Thyroid gland (tissue), 4 donors: ENCODE measurements at regions not wholly inside any gene's neighbourhood (a gene's known extent, or its start where the extent isn't known, plus 50 kb on each side); places are given as distances from the start of the nearest gene placed in this dataset.

Source experiments
- DNase-seq, 2 donors: peaks; one replicate each; pipeline ENCODE4 v3.0.0-alpha.2; 2019
- H3K27ac ChIP-seq, 3 donors: fragments of 200-600 bp; sonication (generic); 1 replicate in 2 of 3; 2 replicates in 1 of 3; pipeline ENCODE4 v1.5.1; 2016 to 2019; ENCODE audit warnings: mild to moderate bottlenecking in 1 of 3, moderate library complexity in 1 of 3
- H3K27me3 ChIP-seq: fragments of 200-600 bp; sonication (generic); one replicate; pipeline ENCODE4 v1.5.1; 2019
- H3K36me3 ChIP-seq, 2 donors: fragments of 200-600 bp; sonication (generic); one replicate each; pipeline ENCODE4 v1.5.1; 2016 to 2019
- H3K4me1 ChIP-seq, 2 donors: fragments of 200-600 bp; sonication (generic); one replicate each; pipeline ENCODE4 v1.5.1; 2017 to 2019
- H3K4me3 ChIP-seq, 3 donors: fragments of 200-600 bp; sonication (generic); replicated peaks in 1 of 3; 1 replicate in 2 of 3; 2 replicates in 1 of 3; pipeline ENCODE4 v1.5.1; 2016; ENCODE audit warnings: mild to moderate bottlenecking in 1 of 3
- H3K9me3 ChIP-seq: fragments of 200-600 bp; sonication (generic); one replicate; pipeline ENCODE4 v1.5.1; 2017
- POLR2A ChIP-seq, 2 donors: fragments of 450-650 bp; IDR thresholded peaks; one replicate each; pipeline ENCODE4 v1.6.1; 2017; ENCODE audit warnings: antibody characterized with exemption in 2 of 2, mild to moderate bottlenecking in 2 of 2, moderate library complexity in 1 of 2
- WGBS, 2 donors: methylation state at CpG; one replicate each; pipeline ENCODE4 v1.1.5; 2017; 5-methylcytosine and 5-hydroxymethylcytosine counted together
- intact Hi-C: fragments of 100-400 bp; cut with DNase I; formaldehyde crosslinking; loops from one replicate; pipeline ENCODE4 v1.15.1; 2023
- TF ChIP-seq, protein P1 (sequence below), 6 experiments: fragments of 200-600 bp in 3 of 6; fragments of 450-650 bp in 3 of 6; sonication (generic) in 3 of 6; IDR thresholded peaks; one replicate each; pipeline ENCODE4 v1.5.1; 2016 to 2019; ENCODE audit warnings: antibody characterized with exemption in 6 of 6, mild to moderate bottlenecking in 2 of 6, inconsistent platforms in 1 of 6, moderate library complexity in 1 of 6

GRCh38 chr1:75067975-75068374 lies 66.2 kb upstream of the LHX8 start:
- H3K27me3 ChIP-seq = no peaks in the 10 kb centered on the region
- 88% methylated on average over 1 of the region's 1 CpG; no CpG with 5 or more reads in 1 of the 2 donors for WGBS, 2 donors

DNA sequence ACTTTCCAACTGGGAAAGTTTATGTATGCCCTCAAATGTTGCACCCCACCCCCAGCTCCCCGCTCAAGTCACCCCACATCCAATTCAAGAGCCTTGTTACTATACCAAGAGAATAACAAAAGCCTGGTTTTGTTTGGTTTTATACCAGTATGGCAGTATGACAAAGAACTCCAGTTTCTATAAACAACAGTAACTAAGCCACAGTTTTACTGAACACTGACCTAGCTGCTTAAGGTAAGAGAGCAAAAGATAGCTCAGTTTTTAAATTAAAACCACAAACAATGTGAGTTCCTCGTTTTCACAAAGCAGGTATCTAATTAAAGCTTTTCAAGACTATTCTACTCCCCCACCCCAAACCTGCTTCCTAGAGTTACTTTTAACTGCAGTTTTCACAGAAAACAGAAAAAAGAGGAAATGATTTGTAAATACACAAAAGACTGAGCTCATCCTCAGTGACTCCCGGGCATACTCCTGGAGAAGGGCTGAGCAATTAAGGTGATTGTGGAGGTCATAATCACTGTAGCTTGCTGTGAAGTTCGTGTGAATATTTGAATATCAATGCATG lies 59.3 kb upstream of the LHX8 start:
- no peak for DNase-seq
- 10 to 12% methylated on average over 4 of the region's 4 CpGs for WGBS, 2 donors
- H3K9me3 ChIP-seq = no peaks in the 10 kb centered on the region
- H3K27me3 ChIP-seq = no peaks in the 10 kb centered on the region
- no peak for TF ChIP-seq POLR2A (IDR thresholded peaks at IDR 0.05)
- TF ChIP-seq, protein P1, sequence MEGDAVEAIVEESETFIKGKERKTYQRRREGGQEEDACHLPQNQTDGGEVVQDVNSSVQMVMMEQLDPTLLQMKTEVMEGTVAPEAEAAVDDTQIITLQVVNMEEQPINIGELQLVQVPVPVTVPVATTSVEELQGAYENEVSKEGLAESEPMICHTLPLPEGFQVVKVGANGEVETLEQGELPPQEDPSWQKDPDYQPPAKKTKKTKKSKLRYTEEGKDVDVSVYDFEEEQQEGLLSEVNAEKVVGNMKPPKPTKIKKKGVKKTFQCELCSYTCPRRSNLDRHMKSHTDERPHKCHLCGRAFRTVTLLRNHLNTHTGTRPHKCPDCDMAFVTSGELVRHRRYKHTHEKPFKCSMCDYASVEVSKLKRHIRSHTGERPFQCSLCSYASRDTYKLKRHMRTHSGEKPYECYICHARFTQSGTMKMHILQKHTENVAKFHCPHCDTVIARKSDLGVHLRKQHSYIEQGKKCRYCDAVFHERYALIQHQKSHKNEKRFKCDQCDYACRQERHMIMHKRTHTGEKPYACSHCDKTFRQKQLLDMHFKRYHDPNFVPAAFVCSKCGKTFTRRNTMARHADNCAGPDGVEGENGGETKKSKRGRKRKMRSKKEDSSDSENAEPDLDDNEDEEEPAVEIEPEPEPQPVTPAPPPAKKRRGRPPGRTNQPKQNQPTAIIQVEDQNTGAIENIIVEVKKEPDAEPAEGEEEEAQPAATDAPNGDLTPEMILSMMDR (IDR thresholded peaks at IDR 0.05) = no peak
- H3K27ac ChIP-seq = no peak overlapping the region
- intact Hi-C loops = no loop called here
- no peak overlapping the region for H3K4me3 ChIP-seq
- no peaks in the 10 kb centered on the region for H3K4me1 ChIP-seq
- H3K36me3 ChIP-seq = no peaks in the 10 kb centered on the region

More at GRCh38 chr1:75067975-75068374, 66.2 kb upstream of the LHX8 start:
- intact Hi-C loops = no loop called here
- H3K9me3 ChIP-seq = no peaks in the 10 kb centered on the region
- no peak overlapping the region for H3K4me3 ChIP-seq
- no peak for DNase-seq
- TF ChIP-seq, protein P1 (IDR thresholded peaks at IDR 0.05) = no peak
- no peak for TF ChIP-seq POLR2A (IDR thresholded peaks at IDR 0.05)
- H3K36me3 ChIP-seq = no peaks in the 10 kb centered on the region
- no peaks in the 10 kb centered on the region for H3K4me1 ChIP-seq
- H3K27ac ChIP-seq = no peak overlapping the region

GRCh38 chr1:75079538-75080290 lies 54.5 kb upstream of the LHX8 start:
- H3K9me3 ChIP-seq = no peaks in the 10 kb centered on the region
- H3K27me3 ChIP-seq = no peaks in the 10 kb centered on the region
- H3K27ac ChIP-seq = no peak overlapping the region
- DNase-seq = no peak
- intact Hi-C loops = no loop called here
- H3K4me3 ChIP-seq = no peak overlapping the region
- 53 to 57% methylated on average over 4 of the region's 4 CpGs for WGBS, 2 donors
- no peaks in the 10 kb centered on the region for H3K4me1 ChIP-seq
- TF ChIP-seq, protein P1 (IDR thresholded peaks at IDR 0.05) = no peak
- no peak for TF ChIP-seq POLR2A (IDR thresholded peaks at IDR 0.05)
- H3K36me3 ChIP-seq = no peaks in the 10 kb centered on the region

DNA sequence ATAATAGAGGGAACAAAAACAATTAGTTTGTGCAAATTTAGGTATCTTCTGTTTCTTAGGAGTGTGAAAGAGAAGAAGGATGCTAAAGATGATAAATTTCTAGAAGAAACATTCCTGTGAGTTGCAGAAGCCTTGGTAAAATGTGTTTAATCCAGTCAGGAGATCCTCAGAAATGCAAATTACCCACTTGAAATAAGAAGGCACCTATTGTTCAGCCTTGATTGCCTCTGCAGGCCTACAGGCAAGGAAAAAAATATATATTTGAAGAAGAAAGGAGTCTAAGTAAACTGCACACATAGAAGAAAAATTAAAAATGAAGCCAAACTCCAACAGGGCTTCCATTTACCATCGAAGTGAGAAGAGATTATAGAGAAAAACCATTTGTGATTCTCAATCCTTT lies 51.0 kb upstream of the LHX8 start:
- TF ChIP-seq, protein P1 (IDR thresholded peaks at IDR 0.05) = no peak
- TF ChIP-seq POLR2A (IDR thresholded peaks at IDR 0.05) = no peak
- intact Hi-C loops = no loop called here
- Histone ChIP-seq H3K27ac (no peak overlapping the region), H3K9me3 (no peaks in the 10 kb centered on the region), H3K4me3 (no peak overlapping the region), H3K4me1 (no peaks in the 10 kb centered on the region), H3K36me3 (no peaks in the 10 kb centered on the region), H3K27me3 (no peaks in the 10 kb centered on the region)
- WGBS, 2 donors = 30 to 45% methylated on average over 1 of the region's 1 CpG
- no peak for DNase-seq

GRCh38 chr1:75083848-75084514 lies 50.2 kb upstream of the LHX8 start:
- H3K4me3 ChIP-seq = no peak overlapping the region
- H3K4me1 ChIP-seq = no peaks in the 10 kb centered on the region
- H3K36me3 ChIP-seq = no peaks in the 10 kb centered on the region
- H3K27ac ChIP-seq = no peak overlapping the region
- H3K9me3 ChIP-seq = no peaks in the 10 kb centered on the region
- 79 to 80% methylated on average over 4 of the region's 4 CpGs for WGBS, 2 donors
- DNase-seq = no peak
- TF ChIP-seq POLR2A (IDR thresholded peaks at IDR 0.05) = no peak
- TF ChIP-seq, protein P1 (IDR thresholded peaks at IDR 0.05) = no peak
- no peaks in the 10 kb centered on the region for H3K27me3 ChIP-seq
- intact Hi-C loops = no loop called here
